Kidney epithelial cell (primary cell): ENCODE measurements at regions not wholly inside any gene's neighbourhood (a gene's known extent, or its start where the extent isn't known, plus 50 kb on each side); places are given as distances from the start of the nearest gene placed in this dataset.

Experiments
- DNase-seq: peaks from one replicate; pipeline ENCODE4 v3.0.0-alpha.2; 2010; ENCODE audit warnings: low read depth
- H3K27me3 ChIP-seq: 2 replicates; pipeline ENCODE4 v1.6.0; 2011; ENCODE audit warnings: low read length; ENCODE audit not compliant: control insufficient read depth, insufficient read depth
- H3K36me3 ChIP-seq: 2 replicates; pipeline ENCODE4 v1.5.1; 2011; ENCODE audit warnings: low read length; ENCODE audit not compliant: control insufficient read depth, insufficient read depth
- H3K4me3 ChIP-seq: 2 replicates; pipeline ENCODE4 v1.5.1; 2011; ENCODE audit warnings: low read depth, mild to moderate bottlenecking, control low read depth, low read length
- TF ChIP-seq, protein P1 (sequence below): IDR thresholded peaks from 2 replicates; pipeline ENCODE4 v1.5.1; 2011; ENCODE audit warnings: mild to moderate bottlenecking, moderate library complexity, low read length, control low read depth, inconsistent platforms; ENCODE audit not compliant: insufficient read depth, poor library complexity, severe bottlenecking

DNA sequence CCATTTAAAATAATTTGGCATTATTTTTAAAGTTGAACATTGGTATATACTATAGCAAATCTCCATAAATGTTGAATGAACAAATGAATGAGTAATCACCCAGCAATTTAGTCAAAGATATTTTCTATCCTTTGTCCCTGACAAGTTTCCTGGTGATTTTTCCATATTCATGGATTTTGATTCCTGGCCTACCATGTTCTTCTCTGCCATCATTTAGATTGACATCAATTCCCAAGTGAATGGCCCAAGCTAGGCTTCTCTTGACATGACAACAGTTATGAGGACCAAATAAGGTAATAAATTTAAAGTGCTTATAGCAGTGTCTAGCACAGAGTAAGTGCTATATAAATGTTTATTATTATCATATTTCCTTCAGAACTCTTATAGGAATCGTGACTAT is 120.1 kb upstream of the ADGRF1 start:
- no peaks in the 10 kb centered on the region for H3K27me3 ChIP-seq
- TF ChIP-seq, protein P1, sequence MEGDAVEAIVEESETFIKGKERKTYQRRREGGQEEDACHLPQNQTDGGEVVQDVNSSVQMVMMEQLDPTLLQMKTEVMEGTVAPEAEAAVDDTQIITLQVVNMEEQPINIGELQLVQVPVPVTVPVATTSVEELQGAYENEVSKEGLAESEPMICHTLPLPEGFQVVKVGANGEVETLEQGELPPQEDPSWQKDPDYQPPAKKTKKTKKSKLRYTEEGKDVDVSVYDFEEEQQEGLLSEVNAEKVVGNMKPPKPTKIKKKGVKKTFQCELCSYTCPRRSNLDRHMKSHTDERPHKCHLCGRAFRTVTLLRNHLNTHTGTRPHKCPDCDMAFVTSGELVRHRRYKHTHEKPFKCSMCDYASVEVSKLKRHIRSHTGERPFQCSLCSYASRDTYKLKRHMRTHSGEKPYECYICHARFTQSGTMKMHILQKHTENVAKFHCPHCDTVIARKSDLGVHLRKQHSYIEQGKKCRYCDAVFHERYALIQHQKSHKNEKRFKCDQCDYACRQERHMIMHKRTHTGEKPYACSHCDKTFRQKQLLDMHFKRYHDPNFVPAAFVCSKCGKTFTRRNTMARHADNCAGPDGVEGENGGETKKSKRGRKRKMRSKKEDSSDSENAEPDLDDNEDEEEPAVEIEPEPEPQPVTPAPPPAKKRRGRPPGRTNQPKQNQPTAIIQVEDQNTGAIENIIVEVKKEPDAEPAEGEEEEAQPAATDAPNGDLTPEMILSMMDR: no peak
- no peak overlapping the region for H3K4me3 ChIP-seq
- no peak for DNase-seq
- H3K36me3 ChIP-seq: no peaks in the 10 kb centered on the region

DNA sequence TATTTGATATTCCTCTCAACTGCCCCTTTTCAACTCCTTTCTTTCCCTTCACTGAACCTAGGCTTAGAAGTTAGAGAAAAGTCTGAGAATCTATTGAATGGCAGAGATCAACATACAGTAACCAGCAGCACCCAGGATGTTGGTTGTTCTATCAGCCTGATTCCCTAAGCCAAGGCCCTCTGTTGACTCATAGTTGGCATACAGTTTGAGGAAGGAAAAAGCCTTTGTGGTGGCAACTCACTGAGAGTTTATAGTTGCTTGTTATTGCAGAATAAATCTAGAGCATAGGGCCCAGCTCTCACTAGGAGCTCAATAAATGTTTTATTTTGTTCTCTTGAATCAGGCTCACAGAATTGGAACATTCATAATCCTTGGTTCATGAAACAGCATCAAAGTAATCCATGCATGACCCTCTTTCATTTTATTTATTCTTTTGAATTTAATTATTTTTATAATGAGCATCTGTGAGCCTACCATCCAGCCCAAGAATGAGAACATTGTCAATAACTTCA is 119.1 kb upstream of the ADGRF1 start:
- DNase-seq: peak; percentile 35
- H3K36me3 ChIP-seq: no peaks in the 10 kb centered on the region
- no peak overlapping the region for H3K4me3 ChIP-seq
- no peaks in the 10 kb centered on the region for H3K27me3 ChIP-seq
- TF ChIP-seq, protein P1: no peak

DNA sequence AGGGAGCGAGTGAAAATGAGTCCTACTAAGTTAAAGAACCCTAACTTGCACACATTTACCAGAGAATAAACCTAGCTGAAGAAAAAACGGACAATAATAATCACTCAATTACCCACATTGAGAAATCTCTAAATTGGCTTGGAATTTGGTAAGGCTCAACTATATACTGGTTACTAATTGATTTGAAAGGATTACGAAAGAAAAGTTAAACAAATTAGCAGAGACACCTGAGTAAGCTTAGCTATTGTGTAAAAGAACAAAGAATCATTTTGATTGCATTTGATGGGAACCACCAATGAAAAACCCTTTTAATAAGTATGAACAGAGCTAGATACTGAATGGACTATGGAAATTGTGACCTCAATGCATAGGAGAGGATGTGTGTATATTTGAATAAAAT is 118.6 kb upstream of the ADGRF1 start:
- Histone ChIP-seq H3K27me3 (no peaks in the 10 kb centered on the region), H3K4me3 (no peak overlapping the region), H3K36me3 (no peaks in the 10 kb centered on the region)
- no peak for DNase-seq
- TF ChIP-seq, protein P1: no peak

DNA sequence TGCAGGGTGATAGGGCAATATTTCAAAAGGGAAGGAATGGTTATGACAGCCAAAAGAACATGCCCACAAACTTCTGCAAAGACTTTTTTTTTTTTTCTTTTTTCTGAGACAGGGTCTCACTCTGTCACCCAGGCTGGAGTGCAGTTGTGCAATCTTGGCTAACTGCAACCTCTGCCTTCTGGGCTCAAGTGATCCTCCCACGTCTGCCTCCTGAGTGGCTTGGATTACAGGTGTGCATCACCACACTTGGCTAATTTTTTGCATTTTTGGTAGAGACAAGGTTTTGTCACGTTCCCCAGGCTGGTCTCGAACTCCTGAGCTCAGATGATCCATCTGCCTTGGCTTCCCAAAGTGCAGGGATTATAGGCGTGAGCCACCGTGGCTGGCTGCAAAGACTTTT is 117.6 kb upstream of the ADGRF1 start:
- no peak overlapping the region for H3K4me3 ChIP-seq
- TF ChIP-seq, protein P1: no peak
- no peaks in the 10 kb centered on the region for H3K27me3 ChIP-seq
- no peaks in the 10 kb centered on the region for H3K36me3 ChIP-seq
- DNase-seq: no peak

DNA sequence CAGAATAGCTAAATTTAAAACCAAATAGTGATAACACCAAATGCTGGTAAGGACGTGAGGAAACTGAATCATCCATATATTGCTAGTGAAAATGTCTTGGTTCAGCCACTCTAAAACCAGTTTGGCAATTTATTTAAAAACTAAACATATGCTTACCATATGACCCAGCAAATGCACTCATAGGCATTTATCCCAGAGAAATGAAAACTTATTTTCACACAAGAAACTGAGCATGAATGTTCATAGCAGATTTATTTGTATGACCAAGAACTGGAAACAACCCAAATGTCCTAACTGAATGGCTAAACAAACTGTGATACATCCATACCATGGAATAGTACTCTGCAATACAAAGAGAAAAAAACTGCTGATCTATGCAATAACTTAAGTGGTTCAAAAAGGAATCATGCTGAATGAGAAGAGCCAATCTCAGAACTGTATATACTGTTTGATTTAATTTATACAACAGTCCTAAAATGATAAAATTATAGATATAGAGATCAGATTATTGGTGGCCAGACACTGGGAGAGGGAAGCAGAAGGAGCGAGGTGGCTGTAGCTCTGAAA is 115.6 kb upstream of the ADGRF1 start:
- H3K27me3 ChIP-seq: no peaks in the 10 kb centered on the region

More for the DNA sequence above, 115.6 kb upstream of the ADGRF1 start:
- Histone ChIP-seq H3K4me3 (no peak overlapping the region), H3K36me3 (no peaks in the 10 kb centered on the region)
- no peak for DNase-seq
- TF ChIP-seq, protein P1: no peak
